Glutamatergic neuron (in vitro differentiated cells): ENCODE measurements at regions not wholly inside any gene's neighbourhood (a gene's known extent, or its start where the extent isn't known, plus 50 kb on each side); places are given as distances from the start of the nearest gene placed in this dataset.

ENCODE experiments used
- DNase-seq: peaks from one replicate; pipeline ENCODE4 v3.0.0; 2022
- H3K27ac Mint-ChIP-seq: one replicate; pipeline ENCODE4 v1.8.0; 2020; ENCODE audit warnings: mild to moderate bottlenecking, mixed read lengths, inconsistent platforms; ENCODE audit not compliant: unreplicated experiment
- H3K27me3 Mint-ChIP-seq: one replicate; pipeline ENCODE4 v1.8.0; 2020; ENCODE audit warnings: mild to moderate bottlenecking, moderate library complexity, mixed read lengths, inconsistent platforms; ENCODE audit not compliant: unreplicated experiment
- H3K36me3 Mint-ChIP-seq: one replicate; pipeline ENCODE4 v1.8.0; 2020; ENCODE audit warnings: mild to moderate bottlenecking, mixed read lengths, inconsistent platforms; ENCODE audit not compliant: unreplicated experiment
- H3K4me1 Mint-ChIP-seq: one replicate; pipeline ENCODE4 v1.8.0; 2020; ENCODE audit warnings: mild to moderate bottlenecking, low read depth, mixed read lengths, inconsistent platforms; ENCODE audit not compliant: unreplicated experiment
- H3K4me3 Mint-ChIP-seq: one replicate; pipeline ENCODE4 v1.8.0; 2020; ENCODE audit warnings: mild to moderate bottlenecking, mixed read lengths, inconsistent platforms; ENCODE audit not compliant: unreplicated experiment
- H3K9me3 Mint-ChIP-seq: one replicate; pipeline ENCODE4 v1.8.0; 2020; ENCODE audit warnings: mild to moderate bottlenecking, moderate library complexity, mixed read lengths, inconsistent platforms; ENCODE audit not compliant: unreplicated experiment
- CTCF ChIP-seq: fragments of 200-600 bp; sonication (generic); IDR thresholded peaks from one replicate; pipeline ENCODE4 v1.5.0; 2021; ENCODE audit not compliant: partially characterized antibody, unreplicated experiment

DNA sequence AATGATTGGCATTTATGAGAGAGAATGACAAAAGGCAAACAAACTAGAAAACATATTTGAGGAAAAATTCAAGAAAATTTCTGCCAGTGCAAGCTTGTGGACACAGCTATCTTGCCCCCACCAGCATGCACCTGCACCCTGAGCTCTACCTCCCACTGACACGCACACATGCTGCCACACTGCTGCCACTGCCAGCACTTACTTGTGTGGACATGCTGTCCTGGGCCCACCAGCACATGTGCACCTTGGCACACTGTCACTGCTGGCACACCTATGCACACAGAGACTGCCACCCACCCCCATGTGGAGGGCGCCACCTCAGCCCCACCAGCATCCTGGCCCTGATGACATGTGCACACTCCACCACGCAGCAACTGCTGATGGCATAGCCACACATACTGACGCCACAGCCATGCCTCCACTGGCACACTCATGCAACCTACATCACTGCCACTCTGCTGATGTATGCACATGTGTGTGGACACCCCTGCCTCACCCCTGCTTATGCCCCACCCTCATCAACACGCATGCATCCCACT lies 475.0 kb downstream of the SOX5 start:
- H3K4me1 Mint-ChIP-seq: no peaks in the 10 kb centered on the region
- no peak overlapping the region for H3K4me3 Mint-ChIP-seq
- no peak for DNase-seq
- H3K27ac Mint-ChIP-seq: no peak overlapping the region
- peaks cover 3% of the 10 kb centered on the region for H3K27me3 Mint-ChIP-seq
- H3K36me3 Mint-ChIP-seq: peaks cover 11% of the 10 kb centered on the region
- TF ChIP-seq CTCF: no peak
- H3K9me3 Mint-ChIP-seq: peaks cover 3% of the 10 kb centered on the region
